Left lobe of liver (tissue), 2 donors: ENCODE measurements at regions not wholly inside any gene's neighbourhood (a gene's known extent, or its start where the extent isn't known, plus 50 kb on each side); places are given as distances from the start of the nearest gene placed in this dataset.
"Not testable (repeated sequence)": the region's sequence is repeated elsewhere in the genome, so short reads cannot be mapped to it uniquely, and the experiment has no call there.

Source experiments
- ATAC-seq: fragments of 200-7000 bp; cut with Tn5 transposase; one replicate; pipeline ENCODE4 v1.9.1; 2020; ENCODE audit warnings: mild to moderate bottlenecking, moderate library complexity
- DNase-seq: peaks from one replicate; pipeline ENCODE4 v3.0.0-alpha.2; 2020; ENCODE audit warnings: low spot score
- donor health status: DM: no; HTN: no; CAD: no; lungs with moderate emphysema.
- donor health status: DM: no; HTN: yes; CAD: no.

GRCh38 chr2:2906091-2906490 is 471.5 kb downstream of the EIPR1 start:
- no peak for ATAC-seq
- no peak for DNase-seq

- DNase-seq (no peak), ATAC-seq (no peak)
Observed at GRCh38 chr2:2904721-2905350, 472.8 kb downstream of the EIPR1 start.

GRCh38 chr2:2902547-2903281 is 474.9 kb downstream of the EIPR1 start:
- DNase-seq (no peak), ATAC-seq (no peak)

- ATAC-seq = no peak
Observed at GRCh38 chr2:2901384-2902345, 476.0 kb downstream of the EIPR1 start.

GRCh38 chr2:2899826-2900225 is 477.8 kb downstream of the EIPR1 start:
- DNase-seq (no peak), ATAC-seq (no peak)

More at GRCh38 chr2:2901384-2902345, 476.0 kb downstream of the EIPR1 start:
- no peak for DNase-seq

- no peak for DNase-seq
Observed at GRCh38 chr2:2898744-2899143, 478.9 kb downstream of the EIPR1 start.

GRCh38 chr2:2896643-2897042 is 481.0 kb downstream of the EIPR1 start:
- no peak for DNase-seq

More at GRCh38 chr2:2898744-2899143, 478.9 kb downstream of the EIPR1 start:
- no peak for ATAC-seq

GRCh38 chr2:2896011-2896410 is 481.6 kb downstream of the EIPR1 start:
- DNase-seq (no peak), ATAC-seq (no peak)

More at GRCh38 chr2:2896643-2897042, 481.0 kb downstream of the EIPR1 start:
- ATAC-seq = no peak

- DNase-seq = peak; percentile 18
- ATAC-seq = not testable (repeated sequence)
Observed at GRCh38 chr2:2894011-2894410, 483.6 kb downstream of the EIPR1 start.

- DNase-seq = peak; percentile 16
- ATAC-seq = no peak
Observed at GRCh38 chr2:2892892-2893291, 484.7 kb downstream of the EIPR1 start.

- ATAC-seq (no peak), DNase-seq (peak; percentile 19)
Observed at GRCh38 chr2:2892378-2892777, 485.2 kb downstream of the EIPR1 start.

GRCh38 chr2:2890901-2891300 is 486.7 kb downstream of the EIPR1 start:
- ATAC-seq (no peak), DNase-seq (no peak)

GRCh38 chr2:2890246-2890645 is 487.4 kb downstream of the EIPR1 start:
- no peak for ATAC-seq
- no peak for DNase-seq

GRCh38 chr2:2889646-2890045 is 488.0 kb downstream of the EIPR1 start:
- no peak for ATAC-seq
- no peak for DNase-seq

- DNase-seq = no peak
- no peak for ATAC-seq
Observed at GRCh38 chr2:2889141-2889540, 488.5 kb downstream of the EIPR1 start.

- no peak for DNase-seq
Observed at GRCh38 chr2:2887772-2888387, 489.7 kb downstream of the EIPR1 start.

GRCh38 chr2:2886922-2887321 is 490.7 kb downstream of the EIPR1 start:
- DNase-seq = no peak
- ATAC-seq = no peak

More at GRCh38 chr2:2887772-2888387, 489.7 kb downstream of the EIPR1 start:
- ATAC-seq = no peak

GRCh38 chr2:2881499-2881898 is 496.1 kb downstream of the EIPR1 start:
- no peak for ATAC-seq

GRCh38 chr2:2880938-2881337 is 496.7 kb downstream of the EIPR1 start:
- DNase-seq (no peak), ATAC-seq (no peak)

More at GRCh38 chr2:2881499-2881898, 496.1 kb downstream of the EIPR1 start:
- DNase-seq = no peak

- ATAC-seq = no peak
- no peak for DNase-seq
Observed at GRCh38 chr2:2879781-2880180, 497.8 kb downstream of the EIPR1 start.

- no peak for ATAC-seq
- DNase-seq = no peak
Observed at GRCh38 chr2:2879071-2879470, 498.5 kb downstream of the EIPR1 start.
